NT2/D1 (cell line): ENCODE measurements at regions not wholly inside any gene's neighbourhood (a gene's known extent, or its start where the extent isn't known, plus 50 kb on each side); places are given as distances from the start of the nearest gene placed in this dataset.

Experiments used
- SUZ12 ChIP-seq: IDR thresholded peaks from 2 replicates; pipeline ENCODE4 v1.6.1; 2011; ENCODE audit not compliant: insufficient read length, insufficient read depth; ENCODE audit errors: extremely low read depth
- YY1 ChIP-seq: IDR thresholded peaks from 2 replicates; pipeline ENCODE4 v1.6.1; 2011; ENCODE audit not compliant: insufficient read length, insufficient read depth
- ZNF274 ChIP-seq: IDR thresholded peaks from 2 replicates; pipeline ENCODE4 v1.6.1; 2011; ENCODE audit warnings: mild to moderate bottlenecking, low read depth, low read length

DNA sequence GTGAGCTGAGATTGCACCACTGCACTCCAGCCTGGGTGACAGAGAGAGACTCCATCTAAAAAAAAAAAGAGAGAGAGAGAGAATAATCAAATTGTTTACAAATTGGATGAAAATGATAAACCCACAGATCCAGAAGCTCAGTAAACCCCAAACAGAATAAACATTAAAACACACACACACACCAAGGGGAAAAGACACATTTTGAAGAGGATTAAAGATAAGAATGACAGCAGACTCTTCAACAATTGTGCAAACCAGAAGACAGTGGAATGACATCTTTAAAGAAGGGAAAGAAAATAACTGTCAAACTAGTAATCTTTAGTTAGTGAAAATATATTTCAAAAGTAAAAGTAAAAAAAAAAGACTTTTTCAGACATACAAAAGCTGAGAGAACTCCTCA is 64.4 kb upstream of the RPL38 start:
- TF ChIP-seq ZNF274 (no peak), YY1 (no peak), SUZ12 (no peak)
